Caco-2 (cell line): ENCODE measurements at regions not wholly inside any gene's neighbourhood (a gene's known extent, or its start where the extent isn't known, plus 50 kb on each side); places are given as distances from the start of the nearest gene placed in this dataset.

ENCODE experiments used
- BruUV-seq: library from RNA; stranded (reverse); fragments of 400-500 nt; replicated peaks from 2 replicates; lab custom pipeline; 2021; lab: Mats Ljungman, UMichigan
- CTCF ChIA-PET: fragments of 300-600 bp; sonication (Branson Sonifier 250); formaldehyde crosslinking; loops from one replicate; lab custom pipeline; 2022; ENCODE audit warnings: antibody characterized with exemption; lab: Charles Lee
- POLR2A ChIA-PET: fragments of 300-600 bp; sonication (Branson Sonifier 250); formaldehyde crosslinking; loops from one replicate; lab custom pipeline; 2022; ENCODE audit warnings: antibody characterized with exemption; lab: Charles Lee
- DNase-seq, 2 experiments: peaks; one replicate each; pipeline versions ENCODE4 v3.0.0 to v3.0.0-alpha.2; 2020 to 2022
- H3K27me3 ChIP-seq: replicated peaks from 2 replicates; pipeline ENCODE4 v1.6.0; 2011; ENCODE audit warnings: low read length; ENCODE audit not compliant: control insufficient read depth, insufficient read depth
- H3K36me3 ChIP-seq: 2 replicates; pipeline ENCODE4 v1.5.1; 2011; ENCODE audit warnings: low read length; ENCODE audit not compliant: control insufficient read depth, insufficient read depth
- H3K4me1 ChIP-seq: fragments of 250-450 bp; sonication (Bioruptor Pico); 2 replicates; pipeline ENCODE4 v1.5.1; 2020; ENCODE audit warnings: mild to moderate bottlenecking
- H3K4me3 ChIP-seq: 2 replicates; pipeline ENCODE4 v1.5.1; 2011; ENCODE audit warnings: low read depth, mild to moderate bottlenecking, control low read depth, low read length
- H3K9me3 ChIP-seq: fragments of 250-450 bp; sonication (Bioruptor Pico); 2 replicates; pipeline ENCODE4 v1.5.1; 2020; ENCODE audit warnings: mild to moderate bottlenecking, moderate library complexity
- H3K27ac Mint-ChIP-seq: one replicate; pipeline ENCODE4 v1.8.0; 2022; ENCODE audit warnings: mixed read lengths; ENCODE audit not compliant: unreplicated experiment
- H3K27me3 Mint-ChIP-seq: one replicate; pipeline ENCODE4 v1.8.0; 2022; ENCODE audit warnings: mixed read lengths; ENCODE audit not compliant: insufficient read depth, unreplicated experiment
- H3K36me3 Mint-ChIP-seq: one replicate; pipeline ENCODE4 v1.8.0; 2022; ENCODE audit warnings: mild to moderate bottlenecking, mixed read lengths; ENCODE audit not compliant: insufficient read depth, unreplicated experiment
- H3K4me1 Mint-ChIP-seq: one replicate; pipeline ENCODE4 v1.8.0; 2022; ENCODE audit warnings: low read depth, mixed read lengths; ENCODE audit not compliant: unreplicated experiment
- H3K4me3 Mint-ChIP-seq: one replicate; pipeline ENCODE4 v1.8.0; 2022; ENCODE audit warnings: mild to moderate bottlenecking, moderate library complexity, mixed read lengths; ENCODE audit not compliant: unreplicated experiment
- H3K9me3 Mint-ChIP-seq: one replicate; pipeline ENCODE4 v1.8.0; 2022; ENCODE audit warnings: mixed read lengths; ENCODE audit not compliant: unreplicated experiment
- intact Hi-C: fragments of 100-400 bp; cut with micrococcal nuclease; formaldehyde crosslinking; loops from one replicate; pipeline ENCODE4 v1.10.0; 2022; ENCODE audit not compliant: unreplicated experiment
- TF ChIP-seq, protein P1 (sequence below), 2 experiments: fragments of 200-600 bp in 1 of 2; IDR thresholded peaks; 1 replicate in 1 of 2; 2 replicates in 1 of 2; pipeline versions ENCODE4 v1.5.1 to v1.8.0; 2011 to 2022; ENCODE audit warnings: antibody characterized with exemption in 1 of 2, control low read depth in 1 of 2, inconsistent platforms in 1 of 2, low read depth in 1 of 2, low read length in 1 of 2, mild to moderate bottlenecking in 1 of 2, moderate library complexity in 1 of 2; ENCODE audit not compliant: insufficient read depth in 1 of 2, severe bottlenecking in 1 of 2, unreplicated experiment in 1 of 2

- ChIA-PET CTCF (no interaction called here), POLR2A (no interaction called here)
- DNase-seq: no peak
- Mint-ChIP-seq H3K4me3 (no peak overlapping the region), H3K27ac (no peak overlapping the region), H3K4me1 (no peaks in the 10 kb centered on the region), H3K27me3 (no peaks in the 10 kb centered on the region), H3K36me3 (no peaks in the 10 kb centered on the region), H3K9me3 (peaks cover 46% of the 10 kb centered on the region)
- Histone ChIP-seq H3K9me3 (peaks cover 23% of the 10 kb centered on the region), H3K4me1 (no peaks in the 10 kb centered on the region), H3K27me3 (no peaks in the 10 kb centered on the region), H3K4me3 (no peak overlapping the region), H3K36me3 (no peaks in the 10 kb centered on the region)
- intact Hi-C loops: no loop called here
- BruUV-seq: no TSS peak
- TF ChIP-seq, protein P1, sequence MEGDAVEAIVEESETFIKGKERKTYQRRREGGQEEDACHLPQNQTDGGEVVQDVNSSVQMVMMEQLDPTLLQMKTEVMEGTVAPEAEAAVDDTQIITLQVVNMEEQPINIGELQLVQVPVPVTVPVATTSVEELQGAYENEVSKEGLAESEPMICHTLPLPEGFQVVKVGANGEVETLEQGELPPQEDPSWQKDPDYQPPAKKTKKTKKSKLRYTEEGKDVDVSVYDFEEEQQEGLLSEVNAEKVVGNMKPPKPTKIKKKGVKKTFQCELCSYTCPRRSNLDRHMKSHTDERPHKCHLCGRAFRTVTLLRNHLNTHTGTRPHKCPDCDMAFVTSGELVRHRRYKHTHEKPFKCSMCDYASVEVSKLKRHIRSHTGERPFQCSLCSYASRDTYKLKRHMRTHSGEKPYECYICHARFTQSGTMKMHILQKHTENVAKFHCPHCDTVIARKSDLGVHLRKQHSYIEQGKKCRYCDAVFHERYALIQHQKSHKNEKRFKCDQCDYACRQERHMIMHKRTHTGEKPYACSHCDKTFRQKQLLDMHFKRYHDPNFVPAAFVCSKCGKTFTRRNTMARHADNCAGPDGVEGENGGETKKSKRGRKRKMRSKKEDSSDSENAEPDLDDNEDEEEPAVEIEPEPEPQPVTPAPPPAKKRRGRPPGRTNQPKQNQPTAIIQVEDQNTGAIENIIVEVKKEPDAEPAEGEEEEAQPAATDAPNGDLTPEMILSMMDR (IDR thresholded peaks at IDR 0.05; ENCODE audit: insufficient read depth in 1 of 2, low read depth in 1 of 2, low read length in 1 of 2, severe bottlenecking in 1 of 2, unreplicated experiment in 1 of 2): no peak
These were observed 589.8 kb upstream of the CDH5 start for GRCh38 chr16:65776639-65777183.

- H3K36me3 ChIP-seq: no peaks in the 10 kb centered on the region
- H3K27me3 ChIP-seq: no peaks in the 10 kb centered on the region
- TF ChIP-seq, protein P1 (IDR thresholded peaks at IDR 0.05; ENCODE audit: insufficient read depth in 1 of 2, low read depth in 1 of 2, low read length in 1 of 2, severe bottlenecking in 1 of 2, unreplicated experiment in 1 of 2): no peak
- H3K9me3 ChIP-seq: peaks cover 32% of the 10 kb centered on the region
- no peak overlapping the region for H3K4me3 ChIP-seq
- Mint-ChIP-seq H3K9me3 (peaks cover 52% of the 10 kb centered on the region), H3K4me1 (no peaks in the 10 kb centered on the region), H3K27me3 (no peaks in the 10 kb centered on the region), H3K4me3 (no peak overlapping the region), H3K36me3 (no peaks in the 10 kb centered on the region), H3K27ac (no peak overlapping the region)
- POLR2A ChIA-PET: no interaction called here
- CTCF ChIA-PET: no interaction called here
- no peak for DNase-seq
- intact Hi-C loops: no loop called here
- no peaks in the 10 kb centered on the region for H3K4me1 ChIP-seq
- BruUV-seq: no TSS peak
These were observed 590.7 kb upstream of the CDH5 start for GRCh38 chr16:65775829-65776228.

- Histone ChIP-seq H3K27me3 (no peaks in the 10 kb centered on the region), H3K9me3 (peaks cover 46% of the 10 kb centered on the region), H3K36me3 (no peaks in the 10 kb centered on the region), H3K4me1 (peaks cover 12% of the 10 kb centered on the region), H3K4me3 (no peak overlapping the region)
- no TSS peak for BruUV-seq
- Mint-ChIP-seq H3K9me3 (peaks cover 57% of the 10 kb centered on the region), H3K27ac (no peak overlapping the region), H3K4me3 (no peak overlapping the region), H3K36me3 (peaks cover 6% of the 10 kb centered on the region), H3K27me3 (no peaks in the 10 kb centered on the region), H3K4me1 (peaks cover 5% of the 10 kb centered on the region)
- ChIA-PET CTCF (no interaction called here), POLR2A (no interaction called here)
- DNase-seq: no peak
- intact Hi-C loops: no loop called here
- TF ChIP-seq, protein P1 (IDR thresholded peaks at IDR 0.05; ENCODE audit: insufficient read depth in 1 of 2, low read depth in 1 of 2, low read length in 1 of 2, severe bottlenecking in 1 of 2, unreplicated experiment in 1 of 2): no peak
These were observed 592.1 kb upstream of the CDH5 start for GRCh38 chr16:65774350-65774749.
